ENCODE measurements at regions not wholly inside any gene's neighbourhood (a gene's known extent, or its start where the extent isn't known, plus 50 kb on each side); places are given as distances from the start of the nearest gene placed in this dataset.

GRCh38 chr3:1532935-1533606 is 440.2 kb downstream of the CNTN6 start:
- Histone ChIP-seq H3K4me3 (ENCODE audit: low read length) (no peak overlapping the region), H3K9me3 (ENCODE audit: low read length) (no peaks in the 10 kb centered on the region), H3K9ac (ENCODE audit: low read length) (no peak overlapping the region), H2AFZ (ENCODE audit: low read depth, low read length) (no peak overlapping the region), H3K36me3 (ENCODE audit: insufficient read depth, low read length) (no peaks in the 10 kb centered on the region), H4K20me1 (ENCODE audit: insufficient read depth) (no peaks in the 10 kb centered on the region), H3F3A (ENCODE audit: insufficient read depth, low read length, poor library complexity, severe bottlenecking) (no peaks in the 10 kb centered on the region), H3K4me2 (ENCODE audit: low read length) (no peak overlapping the region), H3K27ac (ENCODE audit: low read length) (no peak overlapping the region), H3K79me2 (replicated peaks; ENCODE audit: insufficient read depth, low read length) (no peaks in the 10 kb centered on the region), H3K27me3 (ENCODE audit: insufficient read depth, low read depth, low read length) (no peaks in the 10 kb centered on the region), H3K9me2 (ENCODE audit: insufficient read depth, low read length) (no peaks in the 10 kb centered on the region)
- no peak for TF ChIP-seq TAF1 (IDR thresholded peaks at IDR 0.05; ENCODE audit: low read depth)
- no peak for TF ChIP-seq EP300 (conservative IDR thresholded peaks at IDR 0.05; ENCODE audit: poor library complexity, severe bottlenecking)
- no peak for TF ChIP-seq MXI1 (conservative IDR thresholded peaks at IDR 0.05; ENCODE audit: poor library complexity, severe bottlenecking)
- TF ChIP-seq POLR2AphosphoS5 (IDR thresholded peaks at IDR 0.05): no peak
- no peak for TF ChIP-seq REST (IDR thresholded peaks at IDR 0.05; ENCODE audit: borderline replicate concordance)
- TF ChIP-seq RAD21 (conservative IDR thresholded peaks at IDR 0.05): no peak
- TF ChIP-seq CTCF (IDR thresholded peaks at IDR 0.05; ENCODE audit: poor library complexity, severe bottlenecking): no peak
- TF ChIP-seq SMC3 (conservative IDR thresholded peaks at IDR 0.05; ENCODE audit: poor library complexity): no peak
- TF ChIP-seq EZH2 (IDR thresholded peaks at IDR 0.05; ENCODE audit: borderline replicate concordance, insufficient read depth, low read length, poor library complexity, severe bottlenecking): no peak

GRCh38 chr3:1533763-1534162 is 440.9 kb downstream of the CNTN6 start:
- H3K27ac ChIP-seq (ENCODE audit: low read length): no peak overlapping the region
- H3K4me3 ChIP-seq (ENCODE audit: low read length): no peak overlapping the region
- H3F3A ChIP-seq (ENCODE audit: insufficient read depth, low read length, poor library complexity, severe bottlenecking): no peaks in the 10 kb centered on the region
- H3K9me3 ChIP-seq (ENCODE audit: low read length): no peaks in the 10 kb centered on the region
- no peak overlapping the region for H3K9ac ChIP-seq (ENCODE audit: low read length)
- H3K79me2 ChIP-seq (replicated peaks; ENCODE audit: insufficient read depth, low read length): no peaks in the 10 kb centered on the region
- H3K9me2 ChIP-seq (ENCODE audit: insufficient read depth, low read length): no peaks in the 10 kb centered on the region
- H4K20me1 ChIP-seq (ENCODE audit: insufficient read depth): no peaks in the 10 kb centered on the region
- no peaks in the 10 kb centered on the region for H3K36me3 ChIP-seq (ENCODE audit: insufficient read depth, low read length)
- TF ChIP-seq RAD21 (conservative IDR thresholded peaks at IDR 0.05) (no peak), EZH2 (IDR thresholded peaks at IDR 0.05; ENCODE audit: borderline replicate concordance, insufficient read depth, low read length, poor library complexity, severe bottlenecking) (no peak), POLR2AphosphoS5 (IDR thresholded peaks at IDR 0.05) (no peak), CTCF (IDR thresholded peaks at IDR 0.05; ENCODE audit: poor library complexity, severe bottlenecking) (no peak), TAF1 (IDR thresholded peaks at IDR 0.05; ENCODE audit: low read depth) (no peak), MXI1 (conservative IDR thresholded peaks at IDR 0.05; ENCODE audit: poor library complexity, severe bottlenecking) (no peak), REST (IDR thresholded peaks at IDR 0.05; ENCODE audit: borderline replicate concordance) (no peak), EP300 (conservative IDR thresholded peaks at IDR 0.05; ENCODE audit: poor library complexity, severe bottlenecking) (no peak)
- H3K27me3 ChIP-seq (ENCODE audit: insufficient read depth, low read depth, low read length): no peaks in the 10 kb centered on the region
- H3K4me2 ChIP-seq (ENCODE audit: low read length): no peak overlapping the region
- H2AFZ ChIP-seq (ENCODE audit: low read depth, low read length): no peak overlapping the region
